ENCODE measurements at regions not wholly inside any gene's neighbourhood (a gene's known extent, or its start where the extent isn't known, plus 50 kb on each side); places are given as distances from the start of the nearest gene placed in this dataset.

DNA sequence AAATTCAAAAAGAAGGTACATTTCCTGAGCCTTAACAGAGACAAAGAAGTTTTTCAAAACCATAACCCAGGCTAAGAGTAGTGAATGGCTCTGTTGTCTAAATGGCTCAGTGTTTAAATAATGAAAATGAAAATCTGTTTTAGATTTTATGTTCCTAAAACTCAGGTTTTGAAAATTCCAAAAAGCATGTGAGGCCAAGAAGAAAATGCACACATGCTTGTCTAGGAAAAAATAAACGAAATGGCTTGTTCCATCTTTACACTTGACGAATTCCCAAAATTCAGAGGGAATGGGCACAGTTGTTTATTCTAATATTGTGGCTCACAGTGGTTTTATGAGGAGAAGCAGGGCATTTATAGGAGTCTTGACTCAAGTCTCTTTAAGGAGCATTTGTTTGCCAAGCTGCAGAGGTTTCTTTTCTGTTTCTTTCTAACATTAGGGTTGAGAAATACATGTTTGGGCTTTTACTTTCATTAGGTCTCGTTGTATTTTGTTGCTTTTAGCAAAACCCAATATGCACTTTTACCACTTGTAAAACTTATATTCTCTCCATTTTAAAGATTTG, 527.6 kb upstream of the ANKRD30A start:
- Histone ChIP-seq H3K4me1 (ENCODE audit: control insufficient read depth in 5 of 5, insufficient read depth in 5 of 5, low read length in 5 of 5) (no peaks in the 10 kb centered on the region), H3K36me3 (ENCODE audit: control insufficient read depth in 4 of 4, insufficient read depth in 4 of 4, low read length in 4 of 4) (no peaks in the 10 kb centered on the region), H3K27ac (ENCODE audit: low read depth in 1 of 2, low read length in 1 of 2) (no peak overlapping the region), H3K27me3 (ENCODE audit: control insufficient read depth in 3 of 3, insufficient read depth in 3 of 3, low read length in 2 of 3) (no peaks in the 10 kb centered on the region), H3K9ac (ENCODE audit: insufficient read depth in 1 of 2, low read length in 2 of 2) (no peak overlapping the region), H3K9me3 (ENCODE audit: control insufficient read depth in 4 of 4, insufficient read depth in 3 of 4, low read length in 3 of 4) (peaks cover 0 to 2% (median 0%) of the 10 kb centered on the region in 4 donors), H3K4me3 (no peak overlapping the region)
- 55 to 57% methylated on average over 3 of the region's 3 CpGs for WGBS, 2 donors
- DNase-seq = no peak
- TF ChIP-seq, protein P1, sequence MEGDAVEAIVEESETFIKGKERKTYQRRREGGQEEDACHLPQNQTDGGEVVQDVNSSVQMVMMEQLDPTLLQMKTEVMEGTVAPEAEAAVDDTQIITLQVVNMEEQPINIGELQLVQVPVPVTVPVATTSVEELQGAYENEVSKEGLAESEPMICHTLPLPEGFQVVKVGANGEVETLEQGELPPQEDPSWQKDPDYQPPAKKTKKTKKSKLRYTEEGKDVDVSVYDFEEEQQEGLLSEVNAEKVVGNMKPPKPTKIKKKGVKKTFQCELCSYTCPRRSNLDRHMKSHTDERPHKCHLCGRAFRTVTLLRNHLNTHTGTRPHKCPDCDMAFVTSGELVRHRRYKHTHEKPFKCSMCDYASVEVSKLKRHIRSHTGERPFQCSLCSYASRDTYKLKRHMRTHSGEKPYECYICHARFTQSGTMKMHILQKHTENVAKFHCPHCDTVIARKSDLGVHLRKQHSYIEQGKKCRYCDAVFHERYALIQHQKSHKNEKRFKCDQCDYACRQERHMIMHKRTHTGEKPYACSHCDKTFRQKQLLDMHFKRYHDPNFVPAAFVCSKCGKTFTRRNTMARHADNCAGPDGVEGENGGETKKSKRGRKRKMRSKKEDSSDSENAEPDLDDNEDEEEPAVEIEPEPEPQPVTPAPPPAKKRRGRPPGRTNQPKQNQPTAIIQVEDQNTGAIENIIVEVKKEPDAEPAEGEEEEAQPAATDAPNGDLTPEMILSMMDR (IDR thresholded peaks at IDR 0.05; ENCODE audit: control extremely low read depth, extremely low read depth) = no peak
- ATAC-seq (ENCODE audit: insufficient read depth, low FRiP score) = no peak

DNA sequence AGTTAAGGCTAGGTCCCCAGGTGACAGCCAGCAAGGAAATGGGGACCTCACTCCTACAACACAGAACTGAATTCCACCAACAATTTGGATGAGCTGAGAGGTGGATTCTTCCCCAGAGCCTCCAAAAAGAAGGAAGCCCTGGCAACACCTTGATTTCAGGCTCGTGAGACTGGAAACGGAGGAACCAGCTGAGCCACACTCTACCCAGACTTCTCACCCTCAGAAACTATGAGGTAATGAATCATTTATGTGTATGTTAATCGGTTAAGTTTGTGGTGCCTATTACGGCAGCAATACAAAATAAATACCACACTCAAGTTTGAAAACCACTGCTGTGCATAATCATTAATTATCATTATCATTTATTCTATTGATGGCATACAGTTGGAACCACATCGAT, 532.4 kb upstream of the ANKRD30A start:
- TF ChIP-seq, protein P1 (IDR thresholded peaks at IDR 0.05; ENCODE audit: control extremely low read depth, extremely low read depth) = no peak
- no peaks in the 10 kb centered on the region for H3K27me3 ChIP-seq (ENCODE audit: control insufficient read depth in 3 of 3, insufficient read depth in 3 of 3, low read length in 2 of 3)
- ATAC-seq (ENCODE audit: insufficient read depth, low FRiP score) = no peak

DNA sequence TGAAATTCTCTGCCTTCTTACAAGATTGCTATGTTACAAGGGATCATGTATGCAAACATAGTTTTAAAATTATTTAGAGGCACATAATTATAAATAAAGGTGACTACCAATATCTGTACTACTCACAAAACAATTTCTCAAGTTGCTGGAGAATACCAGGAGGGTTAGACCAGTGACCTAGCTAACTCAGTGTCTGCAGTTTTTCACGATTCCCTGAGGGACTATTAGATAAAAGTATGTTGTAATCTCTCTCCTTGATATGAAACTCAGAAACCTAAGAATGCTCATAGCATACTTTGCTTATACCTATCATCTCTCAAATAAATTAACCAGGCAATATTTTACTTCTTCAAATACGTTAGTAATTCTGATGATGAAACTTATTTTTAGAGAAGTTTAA, 534.0 kb upstream of the ANKRD30A start:
- Histone ChIP-seq H3K27ac (ENCODE audit: low read depth in 1 of 2, low read length in 1 of 2) (no peak overlapping the region), H3K4me1 (ENCODE audit: control insufficient read depth in 5 of 5, insufficient read depth in 5 of 5, low read length in 5 of 5) (no peaks in the 10 kb centered on the region), H3K4me3 (no peak overlapping the region), H3K9me3 (ENCODE audit: control insufficient read depth in 4 of 4, insufficient read depth in 3 of 4, low read length in 3 of 4) (peaks cover 0 to 2% (median 0%) of the 10 kb centered on the region in 4 donors), H3K36me3 (ENCODE audit: control insufficient read depth in 4 of 4, insufficient read depth in 4 of 4, low read length in 4 of 4) (no peaks in the 10 kb centered on the region), H3K27me3 (ENCODE audit: control insufficient read depth in 3 of 3, insufficient read depth in 3 of 3, low read length in 2 of 3) (no peaks in the 10 kb centered on the region), H3K9ac (ENCODE audit: insufficient read depth in 1 of 2, low read length in 2 of 2) (no peak overlapping the region)
- ATAC-seq (ENCODE audit: insufficient read depth, low FRiP score) (no peak), DNase-seq (no peak)
- TF ChIP-seq, protein P1 (IDR thresholded peaks at IDR 0.05; ENCODE audit: control extremely low read depth, extremely low read depth) = no peak
- 83 to 84% methylated on average over 2 of the region's 2 CpGs for WGBS, 2 donors

More for the DNA sequence above, 532.4 kb upstream of the ANKRD30A start:
- H3K27ac ChIP-seq (ENCODE audit: low read depth in 1 of 2, low read length in 1 of 2) = no peak overlapping the region
- H3K4me1 ChIP-seq (ENCODE audit: control insufficient read depth in 5 of 5, insufficient read depth in 5 of 5, low read length in 5 of 5) = no peaks in the 10 kb centered on the region
- no peak overlapping the region for H3K4me3 ChIP-seq
- peaks cover 0 to 2% (median 0%) of the 10 kb centered on the region in 4 donors for H3K9me3 ChIP-seq (ENCODE audit: control insufficient read depth in 4 of 4, insufficient read depth in 3 of 4, low read length in 3 of 4)
- H3K36me3 ChIP-seq (ENCODE audit: control insufficient read depth in 4 of 4, insufficient read depth in 4 of 4, low read length in 4 of 4) = no peaks in the 10 kb centered on the region
- WGBS, 2 donors = 90 to 93% methylated on average over 5 of the region's 5 CpGs
- H3K9ac ChIP-seq (ENCODE audit: insufficient read depth in 1 of 2, low read length in 2 of 2) = no peak overlapping the region
- DNase-seq = no peak

GRCh38 chr10:36583690-36584089, 541.7 kb upstream of the ANKRD30A start:
- no peak for DNase-seq
- H3K9me3 ChIP-seq (ENCODE audit: control insufficient read depth in 4 of 4, insufficient read depth in 3 of 4, low read length in 3 of 4) = no peaks in the 10 kb centered on the region
- H3K36me3 ChIP-seq (ENCODE audit: control insufficient read depth in 4 of 4, insufficient read depth in 4 of 4, low read length in 4 of 4) = no peaks in the 10 kb centered on the region
- TF ChIP-seq, protein P1 (IDR thresholded peaks at IDR 0.05; ENCODE audit: control extremely low read depth, extremely low read depth) = no peak
- no peak for ATAC-seq (ENCODE audit: insufficient read depth, low FRiP score)
- no peak overlapping the region for H3K4me3 ChIP-seq
- H3K4me1 ChIP-seq (ENCODE audit: control insufficient read depth in 5 of 5, insufficient read depth in 5 of 5, low read length in 5 of 5) = no peaks in the 10 kb centered on the region
- no peak overlapping the region for H3K27ac ChIP-seq (ENCODE audit: low read depth in 1 of 2, low read length in 1 of 2)
- H3K9ac ChIP-seq (ENCODE audit: insufficient read depth in 1 of 2, low read length in 2 of 2) = no peak overlapping the region
- H3K27me3 ChIP-seq (ENCODE audit: control insufficient read depth in 3 of 3, insufficient read depth in 3 of 3, low read length in 2 of 3) = no peaks in the 10 kb centered on the region
